GM23338 (cell line): ENCODE measurements at regions not wholly inside any gene's neighbourhood (a gene's known extent, or its start where the extent isn't known, plus 50 kb on each side); places are given as distances from the start of the nearest gene placed in this dataset.

Experiments
- ATAC-seq: fragments of 200-7000 bp; cut with Tn5 transposase; 3 replicates; pipeline ENCODE4 v1.9.1; 2020
- DNase-seq: peaks from one replicate; pipeline ENCODE4 v3.0.0-alpha.2; 2015; ENCODE audit warnings: low spot score
- H2AFZ ChIP-seq: fragments of 200-600 bp; sonication (generic); 2 replicates; pipeline ENCODE4 v1.8.0; 2016; ENCODE audit warnings: antibody characterized with exemption, mild to moderate bottlenecking, moderate library complexity
- H3F3A ChIP-seq: fragments of 200-600 bp; sonication (generic); replicated peaks from 2 replicates; pipeline ENCODE4 v1.8.0; 2017; ENCODE audit warnings: antibody characterized with exemption, mixed run types, low read depth
- H3K27ac ChIP-seq: fragments of 200-600 bp; sonication (generic); 2 replicates; pipeline ENCODE4 v1.6.1; 2016; ENCODE audit warnings: low read depth
- H3K27me3 ChIP-seq: fragments of 200-600 bp; sonication (generic); 2 replicates; pipeline ENCODE4 v1.8.0; 2016; ENCODE audit warnings: mild to moderate bottlenecking, mixed run types, moderate library complexity; ENCODE audit not compliant: insufficient read depth
- H3K36me3 ChIP-seq: fragments of 200-600 bp; sonication (generic); 2 replicates; pipeline ENCODE4 v1.8.0; 2016; ENCODE audit warnings: mild to moderate bottlenecking; ENCODE audit not compliant: insufficient read depth
- H3K4me1 ChIP-seq: fragments of 200-600 bp; sonication (generic); 2 replicates; pipeline ENCODE4 v1.8.0; 2016; ENCODE audit warnings: mild to moderate bottlenecking, moderate library complexity; ENCODE audit not compliant: insufficient read depth
- H3K4me2 ChIP-seq: fragments of 200-600 bp; sonication (generic); 2 replicates; pipeline ENCODE4 v1.7.1; 2017; ENCODE audit warnings: mixed run types
- H3K4me3 ChIP-seq: fragments of 200-600 bp; sonication (generic); 2 replicates; pipeline ENCODE4 v1.6.1; 2016; ENCODE audit warnings: mixed run types
- H3K79me2 ChIP-seq: fragments of 200-600 bp; sonication (generic); replicated peaks from 2 replicates; pipeline ENCODE4 v1.8.0; 2017; ENCODE audit warnings: mild to moderate bottlenecking; ENCODE audit not compliant: insufficient read depth
- H3K9me2 ChIP-seq: fragments of 200-600 bp; sonication (generic); 2 replicates; pipeline ENCODE4 v1.8.0; 2017; ENCODE audit not compliant: insufficient read depth
- H4K20me1 ChIP-seq: fragments of 200-600 bp; sonication (generic); replicated peaks from 2 replicates; pipeline ENCODE4 v1.8.0; 2017; ENCODE audit warnings: mild to moderate bottlenecking; ENCODE audit not compliant: insufficient read depth
- H3K27ac Mint-ChIP-seq: 2 replicates; pipeline ENCODE4 v1.8.0; 2020; ENCODE audit warnings: inconsistent platforms, mild to moderate bottlenecking, moderate library complexity, mixed read lengths
- H3K27me3 Mint-ChIP-seq: 3 replicates; pipeline ENCODE4 v1.8.0; 2022; ENCODE audit warnings: low read depth, mild to moderate bottlenecking, moderate library complexity, mixed read lengths, inconsistent platforms; ENCODE audit not compliant: insufficient read depth, poor library complexity
- H3K36me3 Mint-ChIP-seq: 3 replicates; pipeline ENCODE4 v1.8.0; 2021; ENCODE audit warnings: low read depth, mild to moderate bottlenecking, inconsistent platforms, moderate library complexity, mixed read lengths
- H3K4me1 Mint-ChIP-seq: 3 replicates; pipeline ENCODE4 v1.8.0; 2020; ENCODE audit warnings: mild to moderate bottlenecking, inconsistent platforms, mixed read lengths
- H3K4me3 Mint-ChIP-seq: 3 replicates; pipeline ENCODE4 v1.8.0; 2021; ENCODE audit warnings: moderate library complexity, mild to moderate bottlenecking, inconsistent platforms, mixed read lengths
- H3K9me3 Mint-ChIP-seq: 3 replicates; pipeline ENCODE4 v1.8.0; 2020; ENCODE audit warnings: moderate library complexity, mild to moderate bottlenecking, inconsistent platforms, mixed read lengths
- POLR2AphosphoS5 ChIP-seq: IDR thresholded peaks from 2 replicates; pipeline ENCODE4 v1.6.1; 2016; ENCODE audit warnings: antibody characterized with exemption, low read depth
- STAT1 ChIP-seq: IDR thresholded peaks from one replicate; pipeline ENCODE4 v1.6.1; 2016; ENCODE audit warnings: antibody characterized with exemption; ENCODE audit not compliant: unreplicated experiment
- ZNF114 ChIP-seq: fragments of 250-450 bp; sonication (Bioruptor Pico); IDR thresholded peaks from 2 replicates; pipeline ENCODE4 v1.5.0; 2020; ENCODE audit warnings: mild to moderate bottlenecking, moderate library complexity
- TF ChIP-seq, protein P1 (sequence below): IDR thresholded peaks from 2 replicates; pipeline ENCODE4 v1.6.1; 2016; ENCODE audit warnings: antibody characterized with exemption
- TF ChIP-seq, protein P2 (sequence below), 2 experiments: fragments of 200-600 bp in 1 of 2; sonication (generic) in 1 of 2; conservative IDR thresholded peaks; 2 replicates each; pipeline versions ENCODE4 v1.5.1 to v1.6.1; 2016 to 2017; ENCODE audit warnings: antibody characterized with exemption in 2 of 2, low read depth in 2 of 2, mild to moderate bottlenecking in 2 of 2, moderate library complexity in 1 of 2
- TF ChIP-seq, protein P3 (sequence below): fragments of 250-450 bp; sonication (Bioruptor Pico); IDR thresholded peaks from 2 replicates; pipeline ENCODE4 v1.5.0; 2020; ENCODE audit warnings: mild to moderate bottlenecking, moderate library complexity

DNA sequence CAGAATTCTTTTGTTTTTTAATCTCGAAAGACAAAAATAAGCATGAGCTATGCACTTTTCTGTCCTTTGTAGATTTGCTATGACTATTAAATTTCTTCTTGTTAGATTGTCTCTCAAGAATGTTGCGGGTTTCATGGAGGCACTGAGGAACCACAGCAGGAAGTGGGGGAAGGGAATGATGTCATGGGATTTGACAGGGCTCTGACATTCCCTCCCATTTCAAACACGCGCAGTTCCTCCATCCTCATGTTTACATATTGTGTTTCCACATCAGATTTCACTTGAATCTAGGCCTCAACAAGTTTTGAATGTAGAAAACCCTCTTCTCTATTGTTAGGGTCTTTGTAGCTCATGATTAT is 154.8 kb downstream of the PALM2AKAP2 start:
- Mint-ChIP-seq H3K27me3 (peaks cover 4% of the 10 kb centered on the region), H3K9me3 (no peaks in the 10 kb centered on the region), H3K4me3 (no peak overlapping the region), H3K4me1 (peaks cover 15% of the 10 kb centered on the region), H3K27ac (no peak overlapping the region), H3K36me3 (no peaks in the 10 kb centered on the region; the same call in 1 of the 3 replicates)
- no peak overlapping the region for H2AFZ ChIP-seq
- no peak for ATAC-seq
- H3F3A ChIP-seq = no peaks in the 10 kb centered on the region
- no peaks in the 10 kb centered on the region for H3K9me2 ChIP-seq
- H3K4me2 ChIP-seq = no peak overlapping the region
- H4K20me1 ChIP-seq = no peaks in the 10 kb centered on the region
- DNase-seq = no peak
- no peaks in the 10 kb centered on the region for H3K79me2 ChIP-seq
- H3K27me3 ChIP-seq = no peaks in the 10 kb centered on the region
- no peaks in the 10 kb centered on the region for H3K36me3 ChIP-seq
- H3K4me3 ChIP-seq = no peak overlapping the region
- no peak overlapping the region for H3K27ac ChIP-seq
- no peaks in the 10 kb centered on the region for H3K4me1 ChIP-seq
- no peak for TF ChIP-seq POLR2AphosphoS5
- TF ChIP-seq, protein P1, sequence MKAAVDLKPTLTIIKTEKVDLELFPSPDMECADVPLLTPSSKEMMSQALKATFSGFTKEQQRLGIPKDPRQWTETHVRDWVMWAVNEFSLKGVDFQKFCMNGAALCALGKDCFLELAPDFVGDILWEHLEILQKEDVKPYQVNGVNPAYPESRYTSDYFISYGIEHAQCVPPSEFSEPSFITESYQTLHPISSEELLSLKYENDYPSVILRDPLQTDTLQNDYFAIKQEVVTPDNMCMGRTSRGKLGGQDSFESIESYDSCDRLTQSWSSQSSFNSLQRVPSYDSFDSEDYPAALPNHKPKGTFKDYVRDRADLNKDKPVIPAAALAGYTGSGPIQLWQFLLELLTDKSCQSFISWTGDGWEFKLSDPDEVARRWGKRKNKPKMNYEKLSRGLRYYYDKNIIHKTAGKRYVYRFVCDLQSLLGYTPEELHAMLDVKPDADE = no peak
- TF ChIP-seq, protein P2, sequence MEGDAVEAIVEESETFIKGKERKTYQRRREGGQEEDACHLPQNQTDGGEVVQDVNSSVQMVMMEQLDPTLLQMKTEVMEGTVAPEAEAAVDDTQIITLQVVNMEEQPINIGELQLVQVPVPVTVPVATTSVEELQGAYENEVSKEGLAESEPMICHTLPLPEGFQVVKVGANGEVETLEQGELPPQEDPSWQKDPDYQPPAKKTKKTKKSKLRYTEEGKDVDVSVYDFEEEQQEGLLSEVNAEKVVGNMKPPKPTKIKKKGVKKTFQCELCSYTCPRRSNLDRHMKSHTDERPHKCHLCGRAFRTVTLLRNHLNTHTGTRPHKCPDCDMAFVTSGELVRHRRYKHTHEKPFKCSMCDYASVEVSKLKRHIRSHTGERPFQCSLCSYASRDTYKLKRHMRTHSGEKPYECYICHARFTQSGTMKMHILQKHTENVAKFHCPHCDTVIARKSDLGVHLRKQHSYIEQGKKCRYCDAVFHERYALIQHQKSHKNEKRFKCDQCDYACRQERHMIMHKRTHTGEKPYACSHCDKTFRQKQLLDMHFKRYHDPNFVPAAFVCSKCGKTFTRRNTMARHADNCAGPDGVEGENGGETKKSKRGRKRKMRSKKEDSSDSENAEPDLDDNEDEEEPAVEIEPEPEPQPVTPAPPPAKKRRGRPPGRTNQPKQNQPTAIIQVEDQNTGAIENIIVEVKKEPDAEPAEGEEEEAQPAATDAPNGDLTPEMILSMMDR (conservative IDR thresholded peaks at IDR 0.05; ENCODE audit: low read depth in 2 of 2) = no peak
- TF ChIP-seq ZNF114 (CRISPR knock-in tag) = no peak
- TF ChIP-seq, protein P3, sequence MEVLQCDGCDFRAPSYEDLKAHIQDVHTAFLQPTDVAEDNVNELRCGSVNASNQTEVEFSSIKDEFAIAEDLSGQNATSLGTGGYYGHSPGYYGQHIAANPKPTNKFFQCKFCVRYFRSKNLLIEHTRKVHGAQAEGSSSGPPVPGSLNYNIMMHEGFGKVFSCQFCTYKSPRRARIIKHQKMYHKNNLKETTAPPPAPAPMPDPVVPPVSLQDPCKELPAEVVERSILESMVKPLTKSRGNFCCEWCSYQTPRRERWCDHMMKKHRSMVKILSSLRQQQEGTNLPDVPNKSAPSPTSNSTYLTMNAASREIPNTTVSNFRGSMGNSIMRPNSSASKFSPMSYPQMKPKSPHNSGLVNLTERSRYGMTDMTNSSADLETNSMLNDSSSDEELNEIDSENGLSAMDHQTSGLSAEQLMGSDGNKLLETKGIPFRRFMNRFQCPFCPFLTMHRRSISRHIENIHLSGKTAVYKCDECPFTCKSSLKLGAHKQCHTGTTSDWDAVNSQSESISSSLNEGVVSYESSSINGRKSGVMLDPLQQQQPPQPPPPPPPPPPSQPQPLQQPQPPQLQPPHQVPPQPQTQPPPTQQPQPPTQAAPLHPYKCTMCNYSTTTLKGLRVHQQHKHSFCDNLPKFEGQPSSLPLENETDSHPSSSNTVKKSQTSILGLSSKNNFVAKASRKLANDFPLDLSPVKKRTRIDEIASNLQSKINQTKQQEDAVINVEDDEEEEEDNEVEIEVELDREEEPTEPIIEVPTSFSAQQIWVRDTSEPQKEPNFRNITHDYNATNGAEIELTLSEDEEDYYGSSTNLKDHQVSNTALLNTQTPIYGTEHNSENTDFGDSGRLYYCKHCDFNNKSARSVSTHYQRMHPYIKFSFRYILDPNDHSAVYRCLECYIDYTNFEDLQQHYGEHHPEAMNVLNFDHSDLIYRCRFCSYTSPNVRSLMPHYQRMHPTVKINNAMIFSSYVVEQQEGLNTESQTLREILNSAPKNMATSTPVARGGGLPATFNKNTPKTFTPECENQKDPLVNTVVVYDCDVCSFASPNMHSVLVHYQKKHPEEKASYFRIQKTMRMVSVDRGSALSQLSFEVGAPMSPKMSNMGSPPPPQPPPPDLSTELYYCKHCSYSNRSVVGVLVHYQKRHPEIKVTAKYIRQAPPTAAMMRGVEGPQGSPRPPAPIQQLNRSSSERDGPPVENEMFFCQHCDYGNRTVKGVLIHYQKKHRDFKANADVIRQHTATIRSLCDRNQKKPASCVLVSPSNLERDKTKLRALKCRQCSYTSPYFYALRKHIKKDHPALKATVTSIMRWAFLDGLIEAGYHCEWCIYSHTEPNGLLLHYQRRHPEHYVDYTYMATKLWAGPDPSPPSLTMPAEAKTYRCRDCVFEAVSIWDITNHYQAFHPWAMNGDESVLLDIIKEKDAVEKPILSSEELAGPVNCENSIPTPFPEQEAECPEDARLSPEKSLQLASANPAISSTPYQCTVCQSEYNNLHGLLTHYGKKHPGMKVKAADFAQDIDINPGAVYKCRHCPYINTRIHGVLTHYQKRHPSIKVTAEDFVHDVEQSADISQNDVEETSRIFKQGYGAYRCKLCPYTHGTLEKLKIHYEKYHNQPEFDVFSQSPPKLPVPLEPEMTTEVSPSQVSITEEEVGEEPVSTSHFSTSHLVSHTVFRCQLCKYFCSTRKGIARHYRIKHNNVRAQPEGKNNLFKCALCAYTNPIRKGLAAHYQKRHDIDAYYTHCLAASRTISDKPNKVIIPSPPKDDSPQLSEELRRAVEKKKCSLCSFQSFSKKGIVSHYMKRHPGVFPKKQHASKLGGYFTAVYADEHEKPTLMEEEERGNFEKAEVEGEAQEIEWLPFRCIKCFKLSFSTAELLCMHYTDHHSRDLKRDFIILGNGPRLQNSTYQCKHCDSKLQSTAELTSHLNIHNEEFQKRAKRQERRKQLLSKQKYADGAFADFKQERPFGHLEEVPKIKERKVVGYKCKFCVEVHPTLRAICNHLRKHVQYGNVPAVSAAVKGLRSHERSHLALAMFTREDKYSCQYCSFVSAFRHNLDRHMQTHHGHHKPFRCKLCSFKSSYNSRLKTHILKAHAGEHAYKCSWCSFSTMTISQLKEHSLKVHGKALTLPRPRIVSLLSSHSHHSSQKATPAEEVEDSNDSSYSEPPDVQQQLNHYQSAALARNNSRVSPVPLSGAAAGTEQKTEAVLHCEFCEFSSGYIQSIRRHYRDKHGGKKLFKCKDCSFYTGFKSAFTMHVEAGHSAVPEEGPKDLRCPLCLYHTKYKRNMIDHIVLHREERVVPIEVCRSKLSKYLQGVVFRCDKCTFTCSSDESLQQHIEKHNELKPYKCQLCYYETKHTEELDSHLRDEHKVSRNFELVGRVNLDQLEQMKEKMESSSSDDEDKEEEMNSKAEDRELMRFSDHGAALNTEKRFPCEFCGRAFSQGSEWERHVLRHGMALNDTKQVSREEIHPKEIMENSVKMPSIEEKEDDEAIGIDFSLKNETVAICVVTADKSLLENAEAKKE = no peak
- TF ChIP-seq STAT1 = no peak
